Embryonic facial prominence (tissue), 1 donor: ENCODE measurements at regions not wholly inside any gene's neighbourhood (a gene's known extent, or its start where the extent isn't known, plus 50 kb on each side); places are given as distances from the start of the nearest gene placed in this dataset.
"Not testable (repeated sequence)": the region's sequence is repeated elsewhere in the genome, so short reads cannot be mapped to it uniquely, and the experiment has no call there.

Source experiments
- DNase-seq: peaks from one replicate; pipeline ENCODE4 v3.0.0-alpha.2; 2016; ENCODE audit errors: extremely low spot score

GRCh38 chr6:14389776-14390175 is 272.2 kb downstream of the CD83 start:
- not testable (repeated sequence) for DNase-seq

- no peak for DNase-seq
Measured at GRCh38 chr6:14390805-14391204, 273.2 kb downstream of the CD83 start.

GRCh38 chr6:14393910-14394309 is 276.3 kb downstream of the CD83 start:
- no peak for DNase-seq

GRCh38 chr6:14396392-14396791 is 278.8 kb downstream of the CD83 start:
- DNase-seq: no peak

- DNase-seq: no peak
Measured at GRCh38 chr6:14396826-14397517, 279.4 kb downstream of the CD83 start.

- DNase-seq: no peak
Measured at GRCh38 chr6:14397518-14397901, 279.9 kb downstream of the CD83 start.

- no peak for DNase-seq
Measured at GRCh38 chr6:14398953-14399352, 281.4 kb downstream of the CD83 start.

- DNase-seq: no peak
Measured at GRCh38 chr6:14399635-14400034, 282.1 kb downstream of the CD83 start.

- DNase-seq: no peak
Measured at GRCh38 chr6:14401246-14401645, 283.7 kb downstream of the CD83 start.

GRCh38 chr6:14406614-14407331 is 289.2 kb downstream of the CD83 start:
- no peak for DNase-seq

GRCh38 chr6:14408446-14408845 is 290.9 kb downstream of the CD83 start:
- DNase-seq: no peak

GRCh38 chr6:14412026-14412425 is 294.5 kb downstream of the CD83 start:
- no peak for DNase-seq

- no peak for DNase-seq
Measured at GRCh38 chr6:14415452-14415851, 297.9 kb downstream of the CD83 start.

GRCh38 chr6:14417377-14417776 is 299.8 kb downstream of the CD83 start:
- DNase-seq: no peak

GRCh38 chr6:14419224-14419623 is 301.7 kb downstream of the CD83 start:
- not testable (repeated sequence) for DNase-seq

GRCh38 chr6:14422061-14422460 is 304.5 kb downstream of the CD83 start:
- DNase-seq: no peak

- no peak for DNase-seq
Measured at GRCh38 chr6:14422917-14423316, 305.3 kb downstream of the CD83 start.

- no peak for DNase-seq
Measured at GRCh38 chr6:14423330-14423729, 305.8 kb downstream of the CD83 start.

- no peak for DNase-seq
Measured at GRCh38 chr6:14423955-14424354, 306.4 kb downstream of the CD83 start.

GRCh38 chr6:14425805-14426204 is 308.2 kb downstream of the CD83 start:
- DNase-seq: no peak

GRCh38 chr6:14426281-14426680 is 308.7 kb downstream of the CD83 start:
- no peak for DNase-seq

- DNase-seq: no peak
Measured at GRCh38 chr6:14428269-14428668, 310.7 kb downstream of the CD83 start.

GRCh38 chr6:14429396-14429795 is 311.8 kb downstream of the CD83 start:
- no peak for DNase-seq

- no peak for DNase-seq
Measured at GRCh38 chr6:14430218-14430617, 312.6 kb downstream of the CD83 start.
